ENCODE measurements at regions not wholly inside any gene's neighbourhood (a gene's known extent, or its start where the extent isn't known, plus 50 kb on each side); places are given as distances from the start of the nearest gene placed in this dataset.

- no peak for TF ChIP-seq POLR2A (IDR thresholded peaks at IDR 0.05)
- TF ChIP-seq, protein P1, sequence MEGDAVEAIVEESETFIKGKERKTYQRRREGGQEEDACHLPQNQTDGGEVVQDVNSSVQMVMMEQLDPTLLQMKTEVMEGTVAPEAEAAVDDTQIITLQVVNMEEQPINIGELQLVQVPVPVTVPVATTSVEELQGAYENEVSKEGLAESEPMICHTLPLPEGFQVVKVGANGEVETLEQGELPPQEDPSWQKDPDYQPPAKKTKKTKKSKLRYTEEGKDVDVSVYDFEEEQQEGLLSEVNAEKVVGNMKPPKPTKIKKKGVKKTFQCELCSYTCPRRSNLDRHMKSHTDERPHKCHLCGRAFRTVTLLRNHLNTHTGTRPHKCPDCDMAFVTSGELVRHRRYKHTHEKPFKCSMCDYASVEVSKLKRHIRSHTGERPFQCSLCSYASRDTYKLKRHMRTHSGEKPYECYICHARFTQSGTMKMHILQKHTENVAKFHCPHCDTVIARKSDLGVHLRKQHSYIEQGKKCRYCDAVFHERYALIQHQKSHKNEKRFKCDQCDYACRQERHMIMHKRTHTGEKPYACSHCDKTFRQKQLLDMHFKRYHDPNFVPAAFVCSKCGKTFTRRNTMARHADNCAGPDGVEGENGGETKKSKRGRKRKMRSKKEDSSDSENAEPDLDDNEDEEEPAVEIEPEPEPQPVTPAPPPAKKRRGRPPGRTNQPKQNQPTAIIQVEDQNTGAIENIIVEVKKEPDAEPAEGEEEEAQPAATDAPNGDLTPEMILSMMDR (IDR thresholded peaks at IDR 0.05), result no peak
These were observed 180.6 kb downstream of the FOXA2 start for GRCh38 chr20:22403632-22404361.

Data from upper lobe of left lung (tissue), 4 donors.